ENCODE measurements at regions not wholly inside any gene's neighbourhood (a gene's known extent, or its start where the extent isn't known, plus 50 kb on each side); places are given as distances from the start of the nearest gene placed in this dataset.

- TF ChIP-seq ZNF212 (CRISPR knock-in tag; IDR thresholded peaks at IDR 0.05) (no peak), CGGBP1 (CRISPR knock-in tag; IDR thresholded peaks at IDR 0.05) (no peak), ATF3 (IDR thresholded peaks at IDR 0.05) (no peak), ATF3 (CRISPR knock-in tag; conservative IDR thresholded peaks at IDR 0.05) (no peak), HSF4 (CRISPR knock-in tag; IDR thresholded peaks at IDR 0.05; ENCODE audit: borderline replicate concordance) (no peak), CBX3 (IDR thresholded peaks at IDR 0.05; ENCODE audit: borderline replicate concordance in 1 of 2, low read length in 2 of 2) (no peak), MXD1 (CRISPR knock-in tag; IDR thresholded peaks at IDR 0.05; ENCODE audit: borderline replicate concordance, poor library complexity, severe bottlenecking) (no peak), ARID3B (CRISPR knock-in tag; IDR thresholded peaks at IDR 0.05; ENCODE audit: borderline replicate concordance) (no peak), ZNF444 (CRISPR knock-in tag; IDR thresholded peaks at IDR 0.05) (no peak), THRAP3 (IDR thresholded peaks at IDR 0.05; ENCODE audit: borderline replicate concordance) (no peak)
- no peaks in the 10 kb centered on the region for H4K20me1 ChIP-seq (replicated peaks; ENCODE audit: control insufficient read depth, insufficient read depth, low read length)
- in situ Hi-C loops (cut with MboI): loop anchor here (10.0 kb wide), 1 partner anchor 1134 kb away; no protein-coding TSS in a partner anchor
- H3K9ac ChIP-seq (ENCODE audit: insufficient read depth in 1 of 2, low read depth in 2 of 2, low read length in 2 of 2): no peak overlapping the region
- DNase-seq (ENCODE audit: extremely low read depth in 1 of 4, low spot score in 3 of 4) (no peak), ATAC-seq (no peak), FAIRE-seq (no peak)
- intact Hi-C loops (cut with micrococcal nuclease): no loop called here
- H3K4me2 ChIP-seq (ENCODE audit: insufficient read depth, low read length): no peak overlapping the region
- no peaks in the 10 kb centered on the region for H3K9me1 ChIP-seq (ENCODE audit: control insufficient read depth, insufficient read depth, low read length)
- no peaks in the 10 kb centered on the region for H3K79me2 ChIP-seq (ENCODE audit: control insufficient read depth, insufficient read depth, low read length)
- WGBS (ENCODE audit: insufficient coverage, low coverage, missing lambda C conversion rate): 0% methylated on average over 8 of the region's 9 CpGs
- BruUV-seq (replicated peaks): no TSS peak
- H3K36me3 ChIP-seq (ENCODE audit: control insufficient read depth, insufficient read depth, low read length): no peaks in the 10 kb centered on the region
- ChIA-PET POLR2A (no interaction called here), CTCF (ENCODE audit: low intra/inter-chr PET ratio) (no interaction called here)
- H2AFZ ChIP-seq (ENCODE audit: low read depth, low read length): no peak overlapping the region
- H3K9me3 ChIP-seq (replicated peaks; ENCODE audit: control insufficient read depth, insufficient read depth, low read depth, low read length): no peaks in the 10 kb centered on the region
- no peak overlapping the region for H3K27ac ChIP-seq (ENCODE audit: extremely low read depth, low read depth, low read length)
- H3K27me3 ChIP-seq (ENCODE audit: control insufficient read depth in 2 of 2, insufficient read depth in 2 of 2, low read length in 2 of 2): no peaks in the 10 kb centered on the region
- no peaks in the 10 kb centered on the region for H3K4me1 ChIP-seq (replicated peaks in 1 of 2; ENCODE audit: control insufficient read depth in 2 of 2, insufficient read depth in 2 of 2, low read length in 2 of 2)
- no peak overlapping the region for H3K4me3 ChIP-seq
Observed at GRCh38 chrX:4320436-4320947, 607.0 kb upstream of the PRKX start.
